ENCODE measurements at regions not wholly inside any gene's neighbourhood (a gene's known extent, or its start where the extent isn't known, plus 50 kb on each side); places are given as distances from the start of the nearest gene placed in this dataset.
"Not testable (repeated sequence)": the region's sequence is repeated elsewhere in the genome, so short reads cannot be mapped to it uniquely, and the experiment has no call there.

DNA sequence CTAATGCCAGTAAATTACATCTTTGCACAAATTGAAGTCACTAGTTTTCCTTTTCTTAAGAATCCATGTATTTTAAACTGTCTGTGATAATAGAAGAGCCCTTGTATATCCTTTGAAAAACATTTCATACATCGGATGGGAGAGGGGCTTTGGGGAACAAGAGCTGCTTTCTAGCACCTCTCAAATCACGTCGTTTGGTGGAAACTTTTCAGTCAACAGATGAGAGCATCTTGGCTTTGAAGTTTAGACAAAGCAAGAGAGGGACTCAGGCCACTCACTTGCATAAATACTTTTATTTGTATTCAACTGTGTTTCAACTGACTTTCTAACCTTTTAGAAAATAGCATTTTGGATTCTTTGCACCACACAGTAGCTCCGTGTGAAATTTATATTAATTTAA lies 502.3 kb upstream of the IMPG1 start:
- Mint-ChIP-seq H3K27me3 (ENCODE audit: low read depth) (no peaks in the 10 kb centered on the region), H3K36me3 (ENCODE audit: low read depth) (no peaks in the 10 kb centered on the region), H3K27ac (ENCODE audit: unreplicated experiment) (no peak overlapping the region), H3K4me3 (no peak overlapping the region), H3K9me3 (peaks cover 3% of the 10 kb centered on the region), H3K4me1 (peaks cover 11% of the 10 kb centered on the region)
- no peak for DNase-seq (ENCODE audit: low read depth, low spot score)
- TF ChIP-seq, protein P1, sequence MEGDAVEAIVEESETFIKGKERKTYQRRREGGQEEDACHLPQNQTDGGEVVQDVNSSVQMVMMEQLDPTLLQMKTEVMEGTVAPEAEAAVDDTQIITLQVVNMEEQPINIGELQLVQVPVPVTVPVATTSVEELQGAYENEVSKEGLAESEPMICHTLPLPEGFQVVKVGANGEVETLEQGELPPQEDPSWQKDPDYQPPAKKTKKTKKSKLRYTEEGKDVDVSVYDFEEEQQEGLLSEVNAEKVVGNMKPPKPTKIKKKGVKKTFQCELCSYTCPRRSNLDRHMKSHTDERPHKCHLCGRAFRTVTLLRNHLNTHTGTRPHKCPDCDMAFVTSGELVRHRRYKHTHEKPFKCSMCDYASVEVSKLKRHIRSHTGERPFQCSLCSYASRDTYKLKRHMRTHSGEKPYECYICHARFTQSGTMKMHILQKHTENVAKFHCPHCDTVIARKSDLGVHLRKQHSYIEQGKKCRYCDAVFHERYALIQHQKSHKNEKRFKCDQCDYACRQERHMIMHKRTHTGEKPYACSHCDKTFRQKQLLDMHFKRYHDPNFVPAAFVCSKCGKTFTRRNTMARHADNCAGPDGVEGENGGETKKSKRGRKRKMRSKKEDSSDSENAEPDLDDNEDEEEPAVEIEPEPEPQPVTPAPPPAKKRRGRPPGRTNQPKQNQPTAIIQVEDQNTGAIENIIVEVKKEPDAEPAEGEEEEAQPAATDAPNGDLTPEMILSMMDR (conservative IDR thresholded peaks at IDR 0.05), result no peak

DNA sequence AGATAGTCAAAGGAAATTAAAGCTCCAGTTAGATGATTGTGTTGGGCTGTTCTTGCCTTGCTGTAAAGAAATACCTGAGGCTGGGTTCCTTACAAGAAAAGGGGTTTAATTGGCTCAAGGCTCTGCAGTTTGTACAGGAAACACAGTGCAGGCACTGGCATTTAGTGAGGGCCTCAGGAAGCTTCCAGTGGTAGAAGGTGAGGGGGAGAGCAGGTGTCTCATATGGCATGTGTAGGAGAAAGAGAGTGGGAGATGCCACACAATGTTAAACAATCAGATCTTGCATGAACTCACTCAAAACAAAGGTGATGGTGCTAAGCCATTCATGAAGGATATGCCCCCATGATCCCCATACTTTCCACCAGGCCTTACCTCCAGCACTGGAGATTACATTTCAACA lies 493.5 kb upstream of the IMPG1 start:
- no peak overlapping the region for H3K4me3 Mint-ChIP-seq
- H3K9me3 Mint-ChIP-seq, result peaks cover 17% of the 10 kb centered on the region
- H3K27ac Mint-ChIP-seq (ENCODE audit: unreplicated experiment), result no peak overlapping the region
- no peaks in the 10 kb centered on the region for H3K36me3 Mint-ChIP-seq (ENCODE audit: low read depth)
- no peaks in the 10 kb centered on the region for H3K27me3 Mint-ChIP-seq (ENCODE audit: low read depth)
- no peak for DNase-seq (ENCODE audit: low read depth, low spot score)
- no peaks in the 10 kb centered on the region for H3K4me1 Mint-ChIP-seq
- TF ChIP-seq, protein P1 (conservative IDR thresholded peaks at IDR 0.05), result no peak

DNA sequence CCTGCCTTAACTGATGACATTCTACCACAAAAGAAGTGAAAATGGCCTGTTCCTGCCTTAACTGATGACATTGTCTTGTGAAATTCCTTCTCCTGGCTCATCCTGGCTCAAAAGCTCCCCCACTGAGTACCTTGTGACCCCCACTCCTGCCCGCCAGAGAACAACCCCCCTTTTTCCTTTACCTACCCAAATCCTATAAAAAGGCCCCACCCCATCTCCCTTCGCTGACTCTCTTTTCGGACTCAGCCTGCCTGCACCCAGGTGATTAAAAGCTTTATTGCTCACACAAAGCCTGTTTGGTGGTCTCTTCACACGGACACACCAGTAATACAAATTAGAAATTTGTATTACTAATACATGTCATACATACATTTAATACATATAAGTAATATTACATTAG lies 489.9 kb upstream of the IMPG1 start:
- DNase-seq (ENCODE audit: low read depth, low spot score); H3K27ac Mint-ChIP-seq (ENCODE audit: unreplicated experiment); H3K4me3 Mint-ChIP-seq; H3K27me3 Mint-ChIP-seq (ENCODE audit: low read depth); H3K9me3 Mint-ChIP-seq; H3K4me1 Mint-ChIP-seq; H3K36me3 Mint-ChIP-seq (ENCODE audit: low read depth): not testable (repeated sequence)

DNA sequence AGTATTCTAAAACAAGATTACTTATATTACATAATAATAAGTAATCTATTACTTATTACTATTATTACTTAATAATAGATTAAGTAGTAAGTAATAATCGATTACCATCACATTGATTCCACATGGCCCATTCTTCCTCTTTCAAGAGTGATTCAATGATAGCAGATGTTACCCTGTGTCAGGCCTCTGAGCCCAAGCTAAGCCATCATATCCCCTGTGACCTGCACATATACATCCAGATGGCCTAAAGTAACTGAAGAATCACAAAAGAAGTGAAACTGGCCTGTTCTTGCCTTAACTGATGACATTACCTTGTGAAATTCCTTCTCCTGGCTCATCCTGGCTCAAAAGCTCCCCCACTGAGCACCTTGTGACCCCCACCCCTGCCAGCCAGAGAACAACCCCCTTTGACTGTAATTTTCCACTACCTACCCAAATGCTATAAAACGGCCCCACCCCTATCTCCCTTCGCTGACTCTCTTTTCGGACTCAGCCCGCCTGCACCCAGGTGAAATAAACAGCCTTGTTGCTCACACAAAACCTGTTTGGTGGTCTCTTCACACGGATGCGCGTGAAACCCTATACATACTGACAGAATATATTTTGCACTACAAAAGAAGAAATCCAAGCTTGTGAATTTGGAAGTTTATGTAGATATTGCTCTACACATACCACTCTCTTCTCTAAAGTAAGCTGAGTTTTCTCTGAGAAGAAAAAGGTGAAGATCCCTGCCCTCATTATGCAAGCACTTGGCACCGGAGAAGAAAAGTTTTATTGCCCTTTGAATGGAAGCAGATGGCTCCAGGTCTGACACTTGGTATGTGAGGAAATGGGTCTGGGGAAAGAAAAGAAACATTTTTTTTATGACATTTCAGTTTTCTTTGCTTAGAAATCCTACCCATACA lies 488.6 kb upstream of the IMPG1 start:
- not testable (repeated sequence) for H3K9me3 Mint-ChIP-seq; H3K27me3 Mint-ChIP-seq (ENCODE audit: low read depth); H3K27ac Mint-ChIP-seq (ENCODE audit: unreplicated experiment); DNase-seq (ENCODE audit: low read depth, low spot score); H3K4me1 Mint-ChIP-seq; H3K4me3 Mint-ChIP-seq; H3K36me3 Mint-ChIP-seq (ENCODE audit: low read depth)

DNA sequence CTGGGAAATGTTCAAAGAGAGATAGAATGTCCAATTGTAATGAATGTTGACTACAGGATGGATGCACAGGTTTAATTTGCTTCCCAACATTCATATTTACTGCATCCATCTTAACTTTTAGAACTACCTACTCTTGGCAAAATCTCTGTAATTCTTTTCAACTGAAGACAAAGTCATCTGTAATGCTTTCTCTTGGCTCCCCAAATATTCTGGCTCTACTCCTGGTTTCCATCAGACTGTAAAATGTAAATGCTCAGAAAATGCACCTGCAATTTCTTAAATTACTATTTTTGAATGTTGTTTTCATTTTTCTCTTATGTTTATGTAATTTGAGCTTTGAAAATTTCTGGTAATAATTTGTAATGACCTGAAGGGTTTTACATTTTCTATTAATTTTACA lies 480.8 kb upstream of the IMPG1 start:
- Mint-ChIP-seq H3K27ac (ENCODE audit: unreplicated experiment) (no peak overlapping the region), H3K4me1 (no peaks in the 10 kb centered on the region), H3K36me3 (ENCODE audit: low read depth) (no peaks in the 10 kb centered on the region), H3K27me3 (ENCODE audit: low read depth) (no peaks in the 10 kb centered on the region), H3K4me3 (no peak overlapping the region), H3K9me3 (no peaks in the 10 kb centered on the region)
- TF ChIP-seq, protein P1 (conservative IDR thresholded peaks at IDR 0.05), result no peak
- no peak for DNase-seq (ENCODE audit: low read depth, low spot score)

DNA sequence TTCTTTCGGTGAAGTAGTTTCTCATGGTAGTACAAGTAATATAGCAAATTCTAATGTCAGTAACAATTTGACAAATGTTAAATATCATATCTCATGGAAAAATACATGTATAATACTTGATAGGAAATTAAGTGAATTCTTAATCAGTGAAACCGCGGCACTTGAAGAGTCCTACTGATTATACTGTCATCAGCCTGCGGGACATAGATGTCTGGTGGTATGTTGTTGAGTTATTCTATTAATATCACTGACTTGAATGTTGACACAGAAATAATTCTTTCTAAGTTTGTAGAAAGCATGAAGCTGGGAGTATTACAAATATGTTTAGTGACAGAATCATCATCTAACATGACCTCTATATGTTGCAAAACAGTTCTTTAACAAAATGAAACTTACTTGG lies 479.8 kb upstream of the IMPG1 start:
- H3K27me3 Mint-ChIP-seq (ENCODE audit: low read depth), result no peaks in the 10 kb centered on the region
- H3K4me1 Mint-ChIP-seq, result no peaks in the 10 kb centered on the region
- DNase-seq (ENCODE audit: low read depth, low spot score), result no peak
- TF ChIP-seq, protein P1 (conservative IDR thresholded peaks at IDR 0.05), result no peak
- H3K27ac Mint-ChIP-seq (ENCODE audit: unreplicated experiment), result no peak overlapping the region
- no peak overlapping the region for H3K4me3 Mint-ChIP-seq
- H3K9me3 Mint-ChIP-seq, result peaks cover 6% of the 10 kb centered on the region
- no peaks in the 10 kb centered on the region for H3K36me3 Mint-ChIP-seq (ENCODE audit: low read depth)

Data from neural crest cell (in vitro differentiated cells).